ENCODE measurements at regions not wholly inside any gene's neighbourhood (a gene's known extent, or its start where the extent isn't known, plus 50 kb on each side); places are given as distances from the start of the nearest gene placed in this dataset.

DNA sequence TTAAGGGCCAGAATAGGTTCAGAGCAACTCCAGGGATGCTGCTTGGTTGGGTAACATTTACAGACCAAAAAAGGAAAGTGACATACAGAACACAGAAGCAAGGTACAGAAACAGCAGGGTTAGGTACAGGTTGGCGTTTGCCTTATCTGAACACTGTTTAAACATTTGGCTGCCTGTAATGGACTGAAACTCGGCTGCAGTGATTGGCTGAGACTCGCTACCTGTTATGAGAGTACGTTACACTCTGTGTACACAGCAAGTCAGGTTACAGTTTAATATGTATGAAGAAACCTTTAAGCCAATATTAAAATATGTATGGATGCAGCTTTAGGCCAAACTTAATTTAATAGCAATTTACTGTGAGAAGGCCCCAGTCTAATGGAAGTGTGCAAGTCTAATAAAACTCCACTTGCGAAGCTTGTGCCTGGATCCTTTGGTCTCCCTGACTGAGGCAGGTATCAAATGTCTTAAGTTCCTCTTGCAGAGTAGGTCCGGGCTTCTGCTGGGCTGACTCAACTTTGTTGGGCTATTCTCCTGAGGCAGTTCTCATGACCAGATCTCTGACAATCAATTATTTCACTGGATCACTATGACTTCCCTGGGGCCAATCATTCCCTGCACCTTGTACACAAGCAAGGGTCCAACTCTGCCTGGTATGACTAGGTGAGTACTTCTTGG lies 204.9 kb downstream of the ZNF462 start:
- TF ChIP-seq CTCF (IDR thresholded peaks at IDR 0.05) (no peak), POLR2A (IDR thresholded peaks at IDR 0.05) (no peak)
